Neutrophil (primary cell): ENCODE measurements at regions not wholly inside any gene's neighbourhood (a gene's known extent, or its start where the extent isn't known, plus 50 kb on each side); places are given as distances from the start of the nearest gene placed in this dataset.
"Not testable (repeated sequence)": the region's sequence is repeated elsewhere in the genome, so short reads cannot be mapped to it uniquely, and the experiment has no call there.

Experiments
- H3K27ac ChIP-seq: fragments of 200-600 bp; sonication (generic); 2 replicates; pipeline ENCODE4 v1.5.1; 2016; ENCODE audit warnings: mild to moderate bottlenecking, moderate library complexity
- H3K27me3 ChIP-seq: fragments of 200-600 bp; sonication (generic); 2 replicates; pipeline ENCODE4 v1.6.0; 2016; ENCODE audit warnings: mild to moderate bottlenecking
- H3K36me3 ChIP-seq: fragments of 200-600 bp; sonication (generic); 2 replicates; pipeline ENCODE4 v1.5.1; 2017
- H3K4me1 ChIP-seq, 2 experiments: fragments of 200-600 bp in 1 of 2; sonication (generic) in 1 of 2; 1 replicate in 1 of 2; 2 replicates in 1 of 2; pipeline versions ENCODE4 v1.5.1 to v1.6.1; 2013 to 2016; ENCODE audit warnings: low read depth in 1 of 2, low read length in 1 of 2, mild to moderate bottlenecking in 1 of 2, moderate library complexity in 1 of 2; ENCODE audit not compliant: control insufficient read depth in 1 of 2, insufficient read depth in 1 of 2
- H3K4me3 ChIP-seq, 2 experiments: fragments of 200-600 bp in 1 of 2; sonication (generic) in 1 of 2; 1 replicate in 1 of 2; 2 replicates in 1 of 2; pipeline ENCODE4 v1.5.1; 2013 to 2016; ENCODE audit warnings: low read depth in 1 of 2, low read length in 1 of 2, mild to moderate bottlenecking in 1 of 2, moderate library complexity in 1 of 2
- H3K9me3 ChIP-seq: fragments of 200-600 bp; sonication (generic); 2 replicates; pipeline ENCODE4 v1.5.1; 2016
- CTCF ChIP-seq: fragments of 200-600 bp; sonication (generic); IDR thresholded peaks from 2 replicates; pipeline ENCODE4 v1.5.1; 2016; ENCODE audit warnings: antibody characterized with exemption

- not testable (repeated sequence) for H3K4me3 ChIP-seq, H3K4me1 ChIP-seq, H3K9me3 ChIP-seq, H3K27ac ChIP-seq, H3K36me3 ChIP-seq, H3K27me3 ChIP-seq
These were observed 53.5 kb upstream of the JADE2 start for GRCh38 chr5:134471858-134472449.

- H3K27ac ChIP-seq = no peak overlapping the region
- no peak for TF ChIP-seq CTCF
- H3K4me3 ChIP-seq = no peak overlapping the region
- H3K27me3 ChIP-seq = no peaks in the 10 kb centered on the region
- no peaks in the 10 kb centered on the region for H3K9me3 ChIP-seq
- H3K4me1 ChIP-seq = peaks cover 20% of the 10 kb centered on the region in 2 experiments
- H3K36me3 ChIP-seq = no peaks in the 10 kb centered on the region
These were observed 56.5 kb upstream of the JADE2 start for GRCh38 chr5:134468921-134469400.

GRCh38 chr5:134467231-134467630 lies 55.5 kb upstream of the CDKN2AIPNL start:
- TF ChIP-seq CTCF = no peak
- Histone ChIP-seq H3K4me1 (peaks cover 20% of the 10 kb centered on the region in 2 experiments), H3K27me3 (no peaks in the 10 kb centered on the region), H3K36me3 (no peaks in the 10 kb centered on the region), H3K4me3 (peak overlapping the region; percentile 65 to 80), H3K27ac (peak overlapping the region; percentile 89), H3K9me3 (no peaks in the 10 kb centered on the region)

GRCh38 chr5:134466241-134467069 lies 54.8 kb upstream of the CDKN2AIPNL start:
- Histone ChIP-seq H3K4me1 (peaks cover 20% of the 10 kb centered on the region in 2 experiments), H3K36me3 (no peaks in the 10 kb centered on the region), H3K27me3 (no peaks in the 10 kb centered on the region), H3K27ac (peak overlapping the region; percentile 89), H3K9me3 (no peaks in the 10 kb centered on the region), H3K4me3 (peak overlapping the region; percentile 65 to 80)
- no peak for TF ChIP-seq CTCF

DNA sequence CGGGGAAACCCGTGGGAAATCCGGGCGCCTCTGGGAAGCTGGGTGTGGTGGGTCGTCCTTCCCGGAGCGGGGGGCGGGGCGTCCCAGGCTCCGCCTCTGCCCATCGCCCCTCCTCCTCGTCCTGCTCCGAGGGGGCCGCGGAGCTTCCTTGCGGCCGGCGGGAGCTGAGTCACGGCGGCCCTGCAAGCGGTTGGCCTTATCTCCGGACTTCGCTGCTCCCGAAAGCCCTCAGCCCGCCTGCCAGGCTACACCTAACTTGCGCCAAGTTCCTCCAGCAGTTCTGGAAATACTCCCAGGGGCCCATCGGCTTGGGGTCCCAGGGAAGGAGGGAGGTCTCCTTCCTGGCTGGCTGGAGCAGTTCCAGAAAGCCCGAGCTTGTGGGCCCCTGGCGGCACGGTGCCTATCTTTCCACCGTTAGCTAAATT lies 54.1 kb upstream of the CDKN2AIPNL start:
- peak overlapping the region; percentile 89 for H3K27ac ChIP-seq
- H3K9me3 ChIP-seq = no peaks in the 10 kb centered on the region
- TF ChIP-seq CTCF = no peak
- H3K27me3 ChIP-seq = no peaks in the 10 kb centered on the region
- peak overlapping the region; percentile 65 to 80 for H3K4me3 ChIP-seq
- no peaks in the 10 kb centered on the region for H3K36me3 ChIP-seq
- peaks cover 20% of the 10 kb centered on the region in 2 experiments for H3K4me1 ChIP-seq
